HG02970 (cell line): ENCODE measurements at regions not wholly inside any gene's neighbourhood (a gene's known extent, or its start where the extent isn't known, plus 50 kb on each side); places are given as distances from the start of the nearest gene placed in this dataset.
"Not testable (repeated sequence)": the region's sequence is repeated elsewhere in the genome, so short reads cannot be mapped to it uniquely, and the experiment has no call there.

Source experiments
- ATAC-seq: cut with Tn5 transposase; IDR thresholded peaks from one replicate; pipeline ENCODE4 v1.9.1; 2021; ENCODE audit warnings: mild to moderate bottlenecking, moderate library complexity, moderate number of reproducible peaks; ENCODE audit not compliant: unreplicated experiment, low FRiP score

DNA sequence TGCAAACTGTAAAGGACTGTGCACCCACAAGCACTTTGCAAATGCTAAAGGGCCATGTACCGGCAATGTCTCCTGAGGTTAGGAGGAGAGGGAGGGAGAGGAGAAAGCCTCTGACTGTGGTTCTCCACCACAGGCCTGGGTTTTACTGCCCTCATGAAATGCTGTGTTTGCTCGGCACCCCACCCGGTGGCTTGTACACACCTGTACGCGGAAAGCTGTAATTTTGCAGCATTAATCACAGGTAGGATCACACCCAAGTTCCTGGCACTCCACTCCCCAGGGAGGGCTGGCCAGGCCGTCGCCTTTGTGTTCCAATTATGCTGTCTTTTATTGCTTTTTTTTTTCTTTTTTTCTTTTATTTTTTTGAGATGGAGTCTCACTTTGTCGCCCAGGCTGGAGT, 78.5 kb upstream of the MYL10 start:
- ATAC-seq, result no peak

DNA sequence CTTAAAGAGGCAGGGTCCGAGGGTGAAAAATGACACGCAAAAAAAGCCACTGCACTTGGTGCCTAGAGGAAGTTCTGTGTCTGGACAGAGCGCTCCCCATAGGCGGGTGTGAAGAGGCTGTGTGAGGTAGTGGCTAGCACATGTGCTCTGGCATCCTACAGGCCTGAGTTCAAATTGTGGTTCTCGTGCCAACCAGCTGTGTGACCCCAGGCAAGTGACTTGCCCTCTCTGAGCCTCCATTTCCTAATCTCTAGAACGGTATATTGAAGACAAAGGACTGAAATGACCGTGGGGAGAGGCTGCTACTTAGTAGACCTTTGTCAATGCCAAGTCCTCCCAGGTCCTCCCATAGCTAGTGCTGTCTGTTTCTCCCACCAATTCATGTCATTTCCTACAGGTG, 79.1 kb upstream of the MYL10 start:
- no peak for ATAC-seq

- ATAC-seq, result no peak
Observed at GRCh38 chr7:101712652-101713051, 83.6 kb upstream of the MYL10 start.

- no peak for ATAC-seq
Observed at GRCh38 chr7:101714097-101714496, 85.0 kb upstream of the MYL10 start.

GRCh38 chr7:101717628-101718357, 88.7 kb upstream of the MYL10 start:
- ATAC-seq, result no peak

DNA sequence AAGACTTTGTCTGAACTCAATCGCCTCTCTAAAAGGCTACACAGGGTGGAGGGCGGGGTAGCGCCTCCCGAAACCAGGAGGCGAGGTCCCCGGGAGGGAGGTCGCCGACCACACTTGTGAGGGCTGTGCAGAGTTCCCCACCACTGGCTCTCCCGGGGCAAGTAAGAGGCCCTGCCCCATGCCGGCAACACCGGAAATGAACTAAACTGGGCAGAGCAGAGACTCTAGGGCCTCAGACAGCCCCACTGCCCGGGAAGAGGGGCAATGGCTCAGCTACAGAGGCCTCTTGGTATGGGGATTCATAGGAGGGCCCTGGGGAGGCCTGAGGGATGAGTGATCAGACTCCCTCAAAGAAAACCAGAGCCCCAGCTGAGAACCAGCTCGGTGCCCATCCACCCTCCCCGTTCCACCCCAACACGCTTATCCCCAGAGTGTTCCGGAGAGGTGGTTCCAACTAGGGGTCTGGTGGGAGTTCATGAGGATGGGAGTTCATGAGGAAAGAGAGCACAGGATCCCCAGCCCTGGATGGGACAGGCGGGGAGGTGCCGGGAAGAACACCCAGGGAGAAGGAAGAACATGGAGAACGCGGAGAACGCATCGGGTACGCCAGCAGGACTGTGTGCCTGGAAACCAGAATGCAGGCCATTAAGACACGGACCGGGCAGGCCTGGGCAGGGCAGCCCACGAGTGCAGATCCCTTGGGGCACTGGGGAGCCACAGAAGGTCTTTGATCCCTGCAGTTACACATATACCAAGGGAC, 89.4 kb upstream of the MYL10 start:
- no peak for ATAC-seq

DNA sequence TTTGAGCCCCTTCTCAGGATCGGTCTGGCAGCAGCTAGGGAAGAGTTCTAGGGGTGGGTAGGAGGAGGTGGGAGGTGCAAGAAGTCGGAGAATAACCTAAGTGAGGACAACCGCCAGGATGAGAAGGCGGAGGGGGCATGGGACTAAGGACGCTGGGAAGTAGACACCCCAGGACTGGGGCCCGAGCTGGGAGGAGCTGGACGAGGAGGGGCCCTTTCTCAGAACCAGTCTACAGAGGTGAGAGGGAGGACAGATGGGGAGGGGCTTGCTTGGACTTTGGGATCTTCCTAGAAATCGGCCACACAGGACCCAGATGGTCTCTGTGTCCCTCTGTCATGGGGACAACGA, 90.0 kb upstream of the MYL10 start:
- ATAC-seq, result no peak

GRCh38 chr7:101720324-101720723, 91.2 kb upstream of the MYL10 start:
- no peak for ATAC-seq

GRCh38 chr7:101722247-101722646, 93.2 kb upstream of the MYL10 start:
- no peak for ATAC-seq

- ATAC-seq, result no peak
Observed at GRCh38 chr7:101723835-101724234, 93.6 kb upstream of the CUX1 start.

DNA sequence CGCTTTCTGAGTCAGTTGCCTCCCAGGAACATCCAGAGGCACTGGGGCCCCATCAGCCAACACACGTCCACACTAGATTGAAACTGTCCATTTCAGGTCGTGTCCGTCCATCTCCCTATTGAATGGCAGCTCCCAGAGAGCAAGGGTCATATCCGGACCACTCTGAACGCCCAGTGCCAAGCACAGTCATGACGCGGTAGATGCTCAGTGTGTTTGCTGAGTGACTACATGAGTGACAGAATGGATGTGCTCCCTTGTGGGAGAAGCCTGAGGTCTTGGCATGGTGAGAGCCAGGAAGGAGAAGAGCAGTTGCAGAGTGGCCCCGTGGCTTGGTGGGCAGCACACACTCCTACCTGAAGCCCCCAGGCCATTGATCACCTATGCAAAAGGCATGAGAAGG, 92.5 kb upstream of the CUX1 start:
- no peak for ATAC-seq

GRCh38 chr7:101725921-101726320, 91.5 kb upstream of the CUX1 start:
- ATAC-seq, result no peak

- no peak for ATAC-seq
Observed at GRCh38 chr7:101727184-101727583, 90.2 kb upstream of the CUX1 start.

- no peak for ATAC-seq
Observed at GRCh38 chr7:101728128-101728527, 89.3 kb upstream of the CUX1 start.

GRCh38 chr7:101728873-101729240, 88.6 kb upstream of the CUX1 start:
- ATAC-seq, result not testable (repeated sequence)

DNA sequence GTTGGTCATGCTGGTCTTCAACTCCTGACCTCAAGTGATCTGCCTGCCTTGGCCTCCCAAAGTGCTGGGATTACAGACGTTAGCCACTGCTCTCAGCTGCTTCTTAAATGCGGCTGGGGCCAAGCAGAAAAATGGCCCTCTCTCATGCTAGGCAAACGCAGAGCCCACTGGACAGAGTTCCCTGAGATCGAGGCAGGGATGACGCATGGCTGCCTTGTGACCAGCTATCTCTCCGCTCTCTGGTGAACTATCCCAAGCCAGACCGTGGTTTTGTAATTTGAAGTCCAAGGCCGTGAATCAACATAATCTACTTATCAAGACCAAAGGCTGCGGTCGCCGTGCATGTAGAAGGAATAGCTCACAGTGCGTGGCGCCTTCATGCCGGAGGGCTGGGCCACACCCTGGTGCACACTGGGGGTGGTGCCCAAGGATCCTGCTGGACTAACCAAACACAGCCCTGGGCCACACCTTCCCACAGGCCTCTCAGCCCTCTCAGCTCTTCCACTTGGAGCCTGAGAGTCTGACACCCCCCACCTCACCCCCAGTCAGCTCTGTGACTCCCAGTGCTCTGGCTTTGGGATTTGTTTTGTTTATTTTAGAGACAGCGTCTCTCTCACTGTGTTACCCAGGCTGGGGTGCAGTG, 88.1 kb upstream of the CUX1 start:
- ATAC-seq, result no peak

DNA sequence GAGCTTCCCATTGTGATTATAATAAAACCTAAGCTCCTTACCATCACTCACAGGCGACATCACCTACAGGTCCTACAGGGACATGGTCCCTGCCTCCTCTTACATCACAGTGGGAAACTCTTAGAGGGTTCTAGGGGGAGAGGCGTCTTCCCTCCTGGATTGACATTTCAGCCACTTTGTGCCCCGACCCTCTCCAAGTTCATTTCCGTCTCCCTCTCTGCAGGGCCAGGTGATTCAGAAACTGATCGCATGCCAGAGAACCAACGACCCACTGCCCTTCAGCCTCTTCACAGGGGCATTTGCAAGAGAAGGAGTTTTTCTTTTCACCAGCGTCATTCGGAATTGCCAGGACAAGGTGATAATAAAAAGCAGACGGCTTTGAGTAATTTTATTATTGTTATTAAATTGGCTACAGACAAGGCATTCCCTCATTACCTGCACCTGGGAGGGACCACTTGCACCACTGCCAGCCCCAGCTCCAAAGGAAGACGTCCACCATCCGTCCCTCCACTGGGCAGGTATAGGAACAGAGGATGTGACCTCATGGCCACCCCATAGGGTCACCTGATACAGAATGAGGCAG, 85.8 kb upstream of the CUX1 start:
- no peak for ATAC-seq

- no peak for ATAC-seq
Observed at GRCh38 chr7:101733713-101734475, 83.5 kb upstream of the CUX1 start.

- no peak for ATAC-seq
Observed at GRCh38 chr7:101736084-101736483, 81.3 kb upstream of the CUX1 start.

- no peak for ATAC-seq
Observed at GRCh38 chr7:101739775-101740398, 77.5 kb upstream of the CUX1 start.
